ENCODE measurements at regions not wholly inside any gene's neighbourhood (a gene's known extent, or its start where the extent isn't known, plus 50 kb on each side); places are given as distances from the start of the nearest gene placed in this dataset.

GRCh38 chr13:54627646-54628372 is 1599.2 kb downstream of the OLFM4 start:
- Histone ChIP-seq H3K4me1 (ENCODE audit: insufficient read depth, low read length) (no peaks in the 10 kb centered on the region), H3K9ac (ENCODE audit: low read length) (no peak overlapping the region), H3K27me3 (ENCODE audit: low read length) (no peaks in the 10 kb centered on the region), H3K4me3 (ENCODE audit: low read length) (no peak overlapping the region), H3K9me3 (ENCODE audit: low read length) (no peaks in the 10 kb centered on the region), H3K9me2 (replicated peaks; ENCODE audit: low read length) (no peaks in the 10 kb centered on the region), H3F3A (ENCODE audit: low read length, unreplicated experiment) (no peaks in the 10 kb centered on the region), H3K79me2 (ENCODE audit: low read length) (no peaks in the 10 kb centered on the region), H2AFZ (ENCODE audit: low read length) (no peak overlapping the region), H4K20me1 (ENCODE audit: low read length) (no peaks in the 10 kb centered on the region), H3K4me2 (ENCODE audit: low read length) (no peak overlapping the region), H3K27ac (ENCODE audit: low read length) (no peak overlapping the region), H3K36me3 (ENCODE audit: low read depth, low read length) (no peaks in the 10 kb centered on the region)
- CTCF ChIA-PET: no interaction called here
- ATAC-seq (no peak), DNase-seq (no peak)
- TF ChIP-seq EZH2 (IDR thresholded peaks at IDR 0.05; ENCODE audit: low read length, unreplicated experiment): no peak
- no peak for TF ChIP-seq CTCF (conservative IDR thresholded peaks at IDR 0.05; ENCODE audit: low read depth, low read length)
- TF ChIP-seq EZH2phosphoT487 (IDR thresholded peaks at IDR 0.05; ENCODE audit: borderline replicate concordance, low read length): no peak
- intact Hi-C loops (cut with micrococcal nuclease): no loop called here
- no TSS peak for BruUV-seq (replicated peaks)
- POLR2A ChIA-PET (ENCODE audit: unreplicated experiment): no interaction called here

GRCh38 chr13:54628383-54628782 is 1599.8 kb downstream of the OLFM4 start:
- CTCF ChIA-PET: no interaction called here

More at GRCh38 chr13:54628383-54628782, 1599.8 kb downstream of the OLFM4 start:
- H4K20me1 ChIP-seq (ENCODE audit: low read length): no peaks in the 10 kb centered on the region
- H3K9me2 ChIP-seq (replicated peaks; ENCODE audit: low read length): no peaks in the 10 kb centered on the region
- no peak for TF ChIP-seq CTCF (conservative IDR thresholded peaks at IDR 0.05; ENCODE audit: low read depth, low read length)
- TF ChIP-seq EZH2phosphoT487 (IDR thresholded peaks at IDR 0.05; ENCODE audit: borderline replicate concordance, low read length): no peak
- no peak for TF ChIP-seq EZH2 (IDR thresholded peaks at IDR 0.05; ENCODE audit: low read length, unreplicated experiment)
- H3K9ac ChIP-seq (ENCODE audit: low read length): no peak overlapping the region
- H3K27me3 ChIP-seq (ENCODE audit: low read length): no peaks in the 10 kb centered on the region
- ATAC-seq (peak; percentile 55), DNase-seq (peak; percentile 17)
- no peak overlapping the region for H3K27ac ChIP-seq (ENCODE audit: low read length)
- H3K36me3 ChIP-seq (ENCODE audit: low read depth, low read length): no peaks in the 10 kb centered on the region
- H2AFZ ChIP-seq (ENCODE audit: low read length): no peak overlapping the region
- no peaks in the 10 kb centered on the region for H3F3A ChIP-seq (ENCODE audit: low read length, unreplicated experiment)
- no peaks in the 10 kb centered on the region for H3K9me3 ChIP-seq (ENCODE audit: low read length)
- no peaks in the 10 kb centered on the region for H3K79me2 ChIP-seq (ENCODE audit: low read length)
- POLR2A ChIA-PET (ENCODE audit: unreplicated experiment): no interaction called here
- no TSS peak for BruUV-seq (replicated peaks)
- H3K4me2 ChIP-seq (ENCODE audit: low read length): no peak overlapping the region
- H3K4me3 ChIP-seq (ENCODE audit: low read length): no peak overlapping the region
- no peaks in the 10 kb centered on the region for H3K4me1 ChIP-seq (ENCODE audit: insufficient read depth, low read length)
- intact Hi-C loops (cut with micrococcal nuclease): no loop called here

Measured in PC-3 (cell line).